ENCODE measurements at regions not wholly inside any gene's neighbourhood (a gene's known extent, or its start where the extent isn't known, plus 50 kb on each side); places are given as distances from the start of the nearest gene placed in this dataset.

DNA sequence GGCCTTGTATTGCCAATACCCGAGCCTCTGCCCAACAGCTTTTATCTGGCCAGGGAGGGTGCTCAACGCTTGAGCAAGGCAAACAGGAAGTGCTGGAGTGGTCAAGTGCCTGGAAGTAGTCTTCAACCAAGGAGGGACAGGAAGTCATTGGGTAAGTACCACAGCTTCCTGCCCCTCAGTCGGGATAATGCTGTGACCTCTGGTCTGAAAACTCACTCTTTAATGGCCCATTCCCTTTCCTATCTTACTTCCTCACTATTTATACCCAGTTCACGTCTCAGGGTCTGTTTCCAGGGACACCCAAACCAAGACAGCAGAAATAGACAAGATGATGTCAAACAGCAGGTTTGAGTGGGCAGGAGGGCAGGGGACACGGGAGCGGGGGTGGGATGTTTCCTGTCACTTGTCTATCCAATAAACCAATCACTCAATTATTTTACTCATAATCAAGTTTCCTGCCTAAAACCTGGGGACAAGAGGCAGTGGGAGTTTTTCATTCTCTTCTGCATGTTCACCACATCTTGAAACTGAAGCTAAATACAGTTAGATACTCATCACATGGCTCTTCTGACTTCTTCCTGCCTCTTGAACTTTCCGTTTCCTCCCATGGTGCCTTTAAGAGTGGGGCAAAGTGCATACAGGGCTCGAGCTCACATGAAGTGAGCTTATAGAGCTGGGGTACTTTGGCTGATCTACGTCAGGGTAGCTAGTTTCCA is 68.9 kb upstream of the CAB39 start:
- TF ChIP-seq, protein P1, sequence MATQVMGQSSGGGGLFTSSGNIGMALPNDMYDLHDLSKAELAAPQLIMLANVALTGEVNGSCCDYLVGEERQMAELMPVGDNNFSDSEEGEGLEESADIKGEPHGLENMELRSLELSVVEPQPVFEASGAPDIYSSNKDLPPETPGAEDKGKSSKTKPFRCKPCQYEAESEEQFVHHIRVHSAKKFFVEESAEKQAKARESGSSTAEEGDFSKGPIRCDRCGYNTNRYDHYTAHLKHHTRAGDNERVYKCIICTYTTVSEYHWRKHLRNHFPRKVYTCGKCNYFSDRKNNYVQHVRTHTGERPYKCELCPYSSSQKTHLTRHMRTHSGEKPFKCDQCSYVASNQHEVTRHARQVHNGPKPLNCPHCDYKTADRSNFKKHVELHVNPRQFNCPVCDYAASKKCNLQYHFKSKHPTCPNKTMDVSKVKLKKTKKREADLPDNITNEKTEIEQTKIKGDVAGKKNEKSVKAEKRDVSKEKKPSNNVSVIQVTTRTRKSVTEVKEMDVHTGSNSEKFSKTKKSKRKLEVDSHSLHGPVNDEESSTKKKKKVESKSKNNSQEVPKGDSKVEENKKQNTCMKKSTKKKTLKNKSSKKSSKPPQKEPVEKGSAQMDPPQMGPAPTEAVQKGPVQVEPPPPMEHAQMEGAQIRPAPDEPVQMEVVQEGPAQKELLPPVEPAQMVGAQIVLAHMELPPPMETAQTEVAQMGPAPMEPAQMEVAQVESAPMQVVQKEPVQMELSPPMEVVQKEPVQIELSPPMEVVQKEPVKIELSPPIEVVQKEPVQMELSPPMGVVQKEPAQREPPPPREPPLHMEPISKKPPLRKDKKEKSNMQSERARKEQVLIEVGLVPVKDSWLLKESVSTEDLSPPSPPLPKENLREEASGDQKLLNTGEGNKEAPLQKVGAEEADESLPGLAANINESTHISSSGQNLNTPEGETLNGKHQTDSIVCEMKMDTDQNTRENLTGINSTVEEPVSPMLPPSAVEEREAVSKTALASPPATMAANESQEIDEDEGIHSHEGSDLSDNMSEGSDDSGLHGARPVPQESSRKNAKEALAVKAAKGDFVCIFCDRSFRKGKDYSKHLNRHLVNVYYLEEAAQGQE (IDR thresholded peaks at IDR 0.05; ENCODE audit: low read depth): no peak
- TF ChIP-seq CEBPB (IDR thresholded peaks at IDR 0.05) (no peak), EP300 (IDR thresholded peaks at IDR 0.05; ENCODE audit: borderline replicate concordance) (no peak), TAF1 (IDR thresholded peaks at IDR 0.05; ENCODE audit: low read depth) (no peak)
- TF ChIP-seq, protein P2, sequence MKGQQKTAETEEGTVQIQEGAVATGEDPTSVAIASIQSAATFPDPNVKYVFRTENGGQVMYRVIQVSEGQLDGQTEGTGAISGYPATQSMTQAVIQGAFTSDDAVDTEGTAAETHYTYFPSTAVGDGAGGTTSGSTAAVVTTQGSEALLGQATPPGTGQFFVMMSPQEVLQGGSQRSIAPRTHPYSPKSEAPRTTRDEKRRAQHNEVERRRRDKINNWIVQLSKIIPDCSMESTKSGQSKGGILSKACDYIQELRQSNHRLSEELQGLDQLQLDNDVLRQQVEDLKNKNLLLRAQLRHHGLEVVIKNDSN (IDR thresholded peaks at IDR 0.05): no peak

All from Ishikawa (cell line).